Muscle of leg (tissue), 3 donors: ENCODE measurements at regions not wholly inside any gene's neighbourhood (a gene's known extent, or its start where the extent isn't known, plus 50 kb on each side); places are given as distances from the start of the nearest gene placed in this dataset.

Experiments used
- DNase-seq: peaks from one replicate; pipeline ENCODE4 v3.0.0; 2013
- H3K27ac ChIP-seq: one replicate; pipeline ENCODE4 v1.5.1; 2013; ENCODE audit warnings: mild to moderate bottlenecking, low read length, control low read depth
- H3K27me3 ChIP-seq: one replicate; pipeline ENCODE4 v1.6.1; 2013; ENCODE audit warnings: low read length; ENCODE audit not compliant: control insufficient read depth, insufficient read depth
- H3K36me3 ChIP-seq: one replicate; pipeline ENCODE4 v1.6.1; 2013; ENCODE audit warnings: low read length; ENCODE audit not compliant: control insufficient read depth, insufficient read depth
- H3K4me1 ChIP-seq: one replicate; pipeline ENCODE4 v1.6.1; 2013; ENCODE audit warnings: low read length; ENCODE audit not compliant: control insufficient read depth, insufficient read depth
- H3K4me3 ChIP-seq: one replicate; pipeline ENCODE4 v1.5.1; 2013; ENCODE audit warnings: low read length, control low read depth
- H3K9me3 ChIP-seq: replicated peaks from 2 replicates; pipeline ENCODE4 v1.6.1; 2013; ENCODE audit warnings: low read depth, low read length; ENCODE audit not compliant: control insufficient read depth
- WGBS: methylation state at CpG from one replicate; pipeline ENCODE4 v1.1.5; 2013; ENCODE audit warnings: missing lambda C conversion rate; ENCODE audit not compliant: insufficient coverage; 5-methylcytosine and 5-hydroxymethylcytosine counted together

- Histone ChIP-seq H3K27ac (no peak overlapping the region), H3K27me3 (no peaks in the 10 kb centered on the region), H3K4me3 (no peak overlapping the region), H3K36me3 (no peaks in the 10 kb centered on the region), H3K9me3 (no peaks in the 10 kb centered on the region), H3K4me1 (peaks cover 3% of the 10 kb centered on the region)
- DNase-seq = no peak
- 21% methylated on average over 7 of the region's 11 CpGs for WGBS
These were observed 189.5 kb downstream of the TTC8 start for GRCh38 chr14:89013698-89014568.

- H3K27ac ChIP-seq = no peak overlapping the region
- H3K27me3 ChIP-seq = no peaks in the 10 kb centered on the region
- H3K9me3 ChIP-seq = no peaks in the 10 kb centered on the region
- H3K4me1 ChIP-seq = peaks cover 3% of the 10 kb centered on the region
- H3K4me3 ChIP-seq = no peak overlapping the region
- no peaks in the 10 kb centered on the region for H3K36me3 ChIP-seq
- WGBS = 0% methylated on average over 1 of the region's 2 CpGs
- no peak for DNase-seq
These were observed 190.1 kb downstream of the TTC8 start for GRCh38 chr14:89014569-89014850.

- H3K4me1 ChIP-seq = peaks cover 3% of the 10 kb centered on the region
- H3K4me3 ChIP-seq = no peak overlapping the region
- H3K9me3 ChIP-seq = no peaks in the 10 kb centered on the region
- H3K27me3 ChIP-seq = no peaks in the 10 kb centered on the region
- H3K36me3 ChIP-seq = no peaks in the 10 kb centered on the region
- WGBS = 82% methylated on average over 1 of the region's 1 CpG
- DNase-seq = no peak
- H3K27ac ChIP-seq = no peak overlapping the region
These were observed 190.6 kb downstream of the TTC8 start for GRCh38 chr14:89015016-89015415.

GRCh38 chr14:89017417-89017816 is 193.0 kb downstream of the TTC8 start:
- Histone ChIP-seq H3K36me3 (no peaks in the 10 kb centered on the region), H3K4me1 (peaks cover 3% of the 10 kb centered on the region), H3K4me3 (no peak overlapping the region), H3K27ac (no peak overlapping the region), H3K9me3 (no peaks in the 10 kb centered on the region), H3K27me3 (no peaks in the 10 kb centered on the region)
- WGBS = 89% methylated on average over 3 of the region's 4 CpGs
- DNase-seq = no peak

GRCh38 chr14:89022274-89022673 is 197.8 kb downstream of the TTC8 start:
- H3K36me3 ChIP-seq = no peaks in the 10 kb centered on the region
- H3K27me3 ChIP-seq = peaks cover 16% of the 10 kb centered on the region
- H3K4me1 ChIP-seq = peaks cover 6% of the 10 kb centered on the region
- no peak overlapping the region for H3K27ac ChIP-seq
- H3K4me3 ChIP-seq = no peak overlapping the region
- 88% methylated on average over 1 of the region's 4 CpGs for WGBS
- H3K9me3 ChIP-seq = no peaks in the 10 kb centered on the region
- DNase-seq = no peak

GRCh38 chr14:89024691-89025090 is 200.2 kb downstream of the TTC8 start:
- 55% methylated on average over 4 of the region's 4 CpGs for WGBS
- H3K36me3 ChIP-seq = no peaks in the 10 kb centered on the region
- peaks cover 24% of the 10 kb centered on the region for H3K27me3 ChIP-seq
- no peak overlapping the region for H3K27ac ChIP-seq
- H3K4me1 ChIP-seq = peaks cover 10% of the 10 kb centered on the region
- DNase-seq = no peak
- no peak overlapping the region for H3K4me3 ChIP-seq
- no peaks in the 10 kb centered on the region for H3K9me3 ChIP-seq

GRCh38 chr14:89025561-89026236 is 201.2 kb downstream of the TTC8 start:
- Histone ChIP-seq H3K9me3 (no peaks in the 10 kb centered on the region), H3K36me3 (no peaks in the 10 kb centered on the region), H3K4me1 (peaks cover 10% of the 10 kb centered on the region), H3K4me3 (no peak overlapping the region), H3K27me3 (peaks cover 28% of the 10 kb centered on the region), H3K27ac (no peak overlapping the region)
- 40% methylated on average over 11 of the region's 15 CpGs for WGBS
- peak; percentile 61 for DNase-seq

- H3K9me3 ChIP-seq = no peaks in the 10 kb centered on the region
- peak overlapping the region; percentile 47 for H3K4me3 ChIP-seq
- peaks cover 10% of the 10 kb centered on the region for H3K4me1 ChIP-seq
- H3K36me3 ChIP-seq = no peaks in the 10 kb centered on the region
- WGBS = 1% methylated on average over 65 of the region's 68 CpGs
- H3K27ac ChIP-seq = no peak overlapping the region
- peak; percentile 68 for DNase-seq
- peaks cover 30% of the 10 kb centered on the region for H3K27me3 ChIP-seq
These were observed 202.8 kb downstream of the TTC8 start for GRCh38 chr14:89027097-89027740.

GRCh38 chr14:89028462-89029134 is 204.1 kb downstream of the TTC8 start:
- peaks cover 30% of the 10 kb centered on the region for H3K27me3 ChIP-seq
- DNase-seq = no peak
- no peaks in the 10 kb centered on the region for H3K36me3 ChIP-seq
- no peaks in the 10 kb centered on the region for H3K9me3 ChIP-seq
- no peak overlapping the region for H3K4me3 ChIP-seq
- 90% methylated on average over 2 of the region's 3 CpGs for WGBS
- H3K27ac ChIP-seq = no peak overlapping the region
- H3K4me1 ChIP-seq = peaks cover 10% of the 10 kb centered on the region
